ENCODE measurements at regions not wholly inside any gene's neighbourhood (a gene's known extent, or its start where the extent isn't known, plus 50 kb on each side); places are given as distances from the start of the nearest gene placed in this dataset.
A peak's percentile ranks its signal among the peaks of the same experiment; 100 is the strongest.

DNA sequence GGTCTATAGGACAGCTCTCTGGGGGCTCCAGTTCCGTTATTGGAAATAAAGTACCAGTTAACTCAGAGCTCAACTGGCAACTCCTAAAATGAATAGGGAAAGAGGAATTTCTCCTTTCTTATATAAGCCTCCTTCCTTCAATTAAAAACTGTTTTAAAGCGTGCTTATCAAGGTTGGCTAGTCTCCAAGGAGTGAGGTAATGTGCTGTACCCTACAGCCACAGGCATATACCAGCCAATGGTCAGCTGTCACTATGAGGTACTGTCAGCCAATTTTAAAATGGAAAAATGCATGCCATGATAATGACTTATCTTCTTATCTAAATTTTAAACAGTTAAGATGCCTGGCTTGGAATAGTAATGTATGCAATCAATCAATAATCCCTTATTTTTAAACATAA, 76.2 kb downstream of the PLCE1 start:
- no peak for FAIRE-seq
- ChIA-PET CTCF (interaction anchor here (1.0 to 2.8 kb wide), 4 partner anchors 10 to 251 kb away, joined by 4 to 10 read pairs (median 7); no protein-coding TSS in a partner anchor), POLR2A (no interaction called here)
- WGBS (ENCODE audit: missing lambda C conversion rate): 82% methylated on average over 2 of the region's 2 CpGs
- Histone ChIP-seq H3K4me3 (no peak overlapping the region), H3K9me3 (no peaks in the 10 kb centered on the region), H3K4me1 (peaks cover 43% of the 10 kb centered on the region), H3K27ac (no peak overlapping the region), H3K4me2 (no peak overlapping the region)
- ATAC-seq: no peak
- TF ChIP-seq NPAS2 (CRISPR knock-in tag; IDR thresholded peaks at IDR 0.05; ENCODE audit: borderline replicate concordance): no peak
- TF ChIP-seq EP300 (IDR thresholded peaks at IDR 0.05): no peak
- TF ChIP-seq RCOR1 (IDR thresholded peaks at IDR 0.05; ENCODE audit: low read depth, low read length): no peak
- TF ChIP-seq, protein P1, sequence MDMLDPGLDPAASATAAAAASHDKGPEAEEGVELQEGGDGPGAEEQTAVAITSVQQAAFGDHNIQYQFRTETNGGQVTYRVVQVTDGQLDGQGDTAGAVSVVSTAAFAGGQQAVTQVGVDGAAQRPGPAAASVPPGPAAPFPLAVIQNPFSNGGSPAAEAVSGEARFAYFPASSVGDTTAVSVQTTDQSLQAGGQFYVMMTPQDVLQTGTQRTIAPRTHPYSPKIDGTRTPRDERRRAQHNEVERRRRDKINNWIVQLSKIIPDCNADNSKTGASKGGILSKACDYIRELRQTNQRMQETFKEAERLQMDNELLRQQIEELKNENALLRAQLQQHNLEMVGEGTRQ (IDR thresholded peaks at IDR 0.05): no peak
- no peak for TF ChIP-seq ZNF302 (CRISPR knock-in tag; IDR thresholded peaks at IDR 0.05)
- no peak for DNase-seq (ENCODE audit: low read depth in 1 of 2, low spot score in 1 of 2)

DNA sequence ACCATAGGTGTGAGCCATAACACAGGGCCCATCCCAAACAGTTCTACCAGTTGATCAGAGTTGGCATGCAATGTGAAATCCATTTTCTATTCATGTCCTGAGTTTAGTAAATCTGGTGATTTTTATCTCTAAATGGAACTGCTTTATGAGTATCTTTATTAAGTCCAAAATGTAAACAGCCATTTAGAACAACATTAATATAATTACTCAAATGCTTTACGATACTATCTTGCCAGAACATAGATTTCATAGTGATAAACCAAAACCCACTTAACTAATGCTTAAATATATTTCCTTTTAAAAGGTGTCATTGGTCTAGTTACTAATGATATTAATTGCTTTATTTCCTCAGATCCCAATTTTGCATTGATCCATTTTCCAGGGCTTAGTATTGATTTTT, 80.7 kb downstream of the PLCE1 start:
- 93% methylated on average over 1 of the region's 1 CpG for WGBS (ENCODE audit: missing lambda C conversion rate)
- ChIA-PET CTCF (interaction anchor here (0.8 to 2.6 kb wide), 3 partner anchors 151 to 247 kb away, joined by 3 to 16 read pairs (median 3); no protein-coding TSS in a partner anchor), POLR2A (no interaction called here)
- no peak for DNase-seq (ENCODE audit: low read depth in 1 of 2, low spot score in 1 of 2)
- Histone ChIP-seq H3K27ac (no peak overlapping the region), H3K4me1 (peaks cover 43% of the 10 kb centered on the region), H3K4me3 (no peak overlapping the region), H3K4me2 (no peak overlapping the region), H3K9me3 (no peaks in the 10 kb centered on the region)
- TF ChIP-seq POLR2A (IDR thresholded peaks at IDR 0.05; ENCODE audit: low read length) (no peak), ZC3H11A (IDR thresholded peaks at IDR 0.05) (no peak), CBX2 (IDR thresholded peaks at IDR 0.05; ENCODE audit: borderline replicate concordance, low read depth) (no peak), CEBPB (IDR thresholded peaks at IDR 0.05) (no peak), FOSL2 (IDR thresholded peaks at IDR 0.05) (no peak), FOSL2 (CRISPR knock-in tag; IDR thresholded peaks at IDR 0.05) (no peak), EP300 (IDR thresholded peaks at IDR 0.05) (no peak), CHD2 (IDR thresholded peaks at IDR 0.05; ENCODE audit: low read length, partially characterized antibody) (no peak), TFCP2L1 (CRISPR knock-in tag; IDR thresholded peaks at IDR 0.05) (no peak), JUN (IDR thresholded peaks at IDR 0.05) (no peak), NPAS2 (CRISPR knock-in tag; IDR thresholded peaks at IDR 0.05; ENCODE audit: borderline replicate concordance) (no peak), JUNB (IDR thresholded peaks at IDR 0.05) (no peak)
- no peak for ATAC-seq
- FAIRE-seq: no peak

- H3K4me3 ChIP-seq: no peak overlapping the region
- H3K27ac ChIP-seq: peak overlapping the region in 1 of 2 experiments; percentile 0; a peak in 1 of 6 replicates
- H3K9me3 ChIP-seq: peaks cover under 1% of the 10 kb centered on the region; the same call in 1 of the 3 replicates
- WGBS (ENCODE audit: missing lambda C conversion rate): 86% methylated on average over 2 of the region's 2 CpGs
- peaks cover 34% of the 10 kb centered on the region for H3K4me1 ChIP-seq
- DNase-seq (ENCODE audit: low read depth in 1 of 2, low spot score in 1 of 2) (no peak), ATAC-seq (no peak), FAIRE-seq (no peak)
- no peak overlapping the region for H3K4me2 ChIP-seq
- POLR2A ChIA-PET: no interaction called here
- CTCF ChIA-PET: interaction anchor here (0.9 to 2.6 kb wide), 33 partner anchors 9 to 369 kb away, joined by 3 to 16 read pairs (median 5); no protein-coding TSS in a partner anchor
- TF ChIP-seq CEBPB (IDR thresholded peaks at IDR 0.05): 0 out of 4 replicates have a peak, but pooled peaks of 1 of the 2 experiments have one; percentile 36
- TF ChIP-seq, protein P2, sequence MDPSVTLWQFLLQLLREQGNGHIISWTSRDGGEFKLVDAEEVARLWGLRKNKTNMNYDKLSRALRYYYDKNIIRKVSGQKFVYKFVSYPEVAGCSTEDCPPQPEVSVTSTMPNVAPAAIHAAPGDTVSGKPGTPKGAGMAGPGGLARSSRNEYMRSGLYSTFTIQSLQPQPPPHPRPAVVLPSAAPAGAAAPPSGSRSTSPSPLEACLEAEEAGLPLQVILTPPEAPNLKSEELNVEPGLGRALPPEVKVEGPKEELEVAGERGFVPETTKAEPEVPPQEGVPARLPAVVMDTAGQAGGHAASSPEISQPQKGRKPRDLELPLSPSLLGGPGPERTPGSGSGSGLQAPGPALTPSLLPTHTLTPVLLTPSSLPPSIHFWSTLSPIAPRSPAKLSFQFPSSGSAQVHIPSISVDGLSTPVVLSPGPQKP (IDR thresholded peaks at IDR 0.05; ENCODE audit: low read depth, low read length): no peak
Observed at GRCh38 chr10:94075506-94075905, 81.8 kb downstream of the PLCE1 start.

GRCh38 chr10:94076325-94076841, 82.7 kb downstream of the PLCE1 start:
- ChIA-PET POLR2A (interaction anchor here (1.0 kb wide), 1 partner anchor 160 kb away, joined by 3 read pairs; no protein-coding TSS in a partner anchor), CTCF (interaction anchor here (0.6 to 2.6 kb wide), 51 partner anchors 9 to 369 kb away, joined by 3 to 16 read pairs (median 4); no protein-coding TSS in a partner anchor)
- peak; percentile 36 to 37 for DNase-seq (ENCODE audit: low read depth in 1 of 2, low spot score in 1 of 2)
- peaks cover 30% of the 10 kb centered on the region for H3K4me1 ChIP-seq
- WGBS (ENCODE audit: missing lambda C conversion rate): 73% methylated on average over 2 of the region's 2 CpGs
- ATAC-seq: peak; percentile 93 to 95
- H3K4me3 ChIP-seq: no peak overlapping the region
- TF ChIP-seq SMC3 (IDR thresholded peaks at IDR 0.05) (peak; percentile 71), FOSL2 (IDR thresholded peaks at IDR 0.05) (no peak), FOSL2 (CRISPR knock-in tag; IDR thresholded peaks at IDR 0.05) (no peak), KDM1A (IDR thresholded peaks at IDR 0.05; ENCODE audit: low read depth) (no peak), RAD21 (conservative IDR thresholded peaks at IDR 0.05 in 1 of 2, IDR thresholded peaks at IDR 0.05 in 1 of 2) (peak; percentile 70 to 77), CTCF (IDR thresholded peaks at IDR 0.05) (peak; percentile 52), POLR2A (IDR thresholded peaks at IDR 0.05; ENCODE audit: low read length) (no peak)
- TF ChIP-seq, protein P3, sequence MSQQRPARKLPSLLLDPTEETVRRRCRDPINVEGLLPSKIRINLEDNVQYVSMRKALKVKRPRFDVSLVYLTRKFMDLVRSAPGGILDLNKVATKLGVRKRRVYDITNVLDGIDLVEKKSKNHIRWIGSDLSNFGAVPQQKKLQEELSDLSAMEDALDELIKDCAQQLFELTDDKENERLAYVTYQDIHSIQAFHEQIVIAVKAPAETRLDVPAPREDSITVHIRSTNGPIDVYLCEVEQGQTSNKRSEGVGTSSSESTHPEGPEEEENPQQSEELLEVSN (IDR thresholded peaks at IDR 0.05; ENCODE audit: borderline replicate concordance, low read depth): no peak
- peaks cover 7% of the 10 kb centered on the region; the same call in 1 of the 3 replicates for H3K9me3 ChIP-seq
- peak overlapping the region; percentile 10; the same call in 2 of the 3 replicates for H3K4me2 ChIP-seq
- H3K27ac ChIP-seq: peak overlapping the region in 1 of 2 experiments; percentile 62; a peak in 4 of 6 replicates
- FAIRE-seq: peak; percentile 54

Measured in A549 (cell line).